ENCODE measurements at regions not wholly inside any gene's neighbourhood (a gene's known extent, or its start where the extent isn't known, plus 50 kb on each side); places are given as distances from the start of the nearest gene placed in this dataset.

DNA sequence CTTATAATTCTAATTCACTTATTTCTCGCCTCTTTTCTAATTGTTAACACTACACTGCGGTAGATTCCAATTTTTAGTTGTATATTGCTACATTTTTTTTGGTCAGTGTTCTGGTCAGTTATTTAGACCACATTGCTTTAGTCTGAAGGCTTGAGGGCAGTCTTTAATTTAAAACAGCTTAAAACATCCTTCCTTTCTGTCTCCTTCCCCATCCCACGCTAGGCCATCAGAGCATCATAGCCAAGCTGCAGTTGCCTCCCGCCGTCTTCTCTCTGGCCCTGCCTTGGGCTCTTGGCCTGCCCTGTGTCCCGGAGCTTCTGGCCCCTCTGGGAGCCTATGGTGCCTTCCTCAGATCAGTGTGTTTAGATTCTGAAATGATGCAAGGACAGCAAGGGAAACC, 52.6 kb upstream of the GLI2 start:
- no TSS peak for BruUV-seq (replicated peaks)
- no peaks in the 10 kb centered on the region for H3K9me3 Mint-ChIP-seq (ENCODE audit: low read depth, unreplicated experiment)
- DNase-seq, result no peak
- CTCF ChIA-PET, result interaction anchor here (1.1 kb wide), 1 partner anchor 43 kb away, joined by 3 read pairs; no protein-coding TSS in a partner anchor
- peaks cover 44% of the 10 kb centered on the region for H3K27me3 Mint-ChIP-seq (ENCODE audit: unreplicated experiment)
- peaks cover 11% of the 10 kb centered on the region for H3K36me3 Mint-ChIP-seq (ENCODE audit: insufficient read depth, unreplicated experiment)
- TF ChIP-seq CTCF (IDR thresholded peaks at IDR 0.05; ENCODE audit: unreplicated experiment), result no peak
- no peaks in the 10 kb centered on the region for H3K4me1 Mint-ChIP-seq (ENCODE audit: low read depth, unreplicated experiment)
- intact Hi-C loops (cut with micrococcal nuclease; ENCODE audit: unreplicated experiment), result no loop called here
- no peak overlapping the region for H3K27ac Mint-ChIP-seq (ENCODE audit: unreplicated experiment)
- H3K4me3 Mint-ChIP-seq (ENCODE audit: low read depth, unreplicated experiment), result no peak overlapping the region

DNA sequence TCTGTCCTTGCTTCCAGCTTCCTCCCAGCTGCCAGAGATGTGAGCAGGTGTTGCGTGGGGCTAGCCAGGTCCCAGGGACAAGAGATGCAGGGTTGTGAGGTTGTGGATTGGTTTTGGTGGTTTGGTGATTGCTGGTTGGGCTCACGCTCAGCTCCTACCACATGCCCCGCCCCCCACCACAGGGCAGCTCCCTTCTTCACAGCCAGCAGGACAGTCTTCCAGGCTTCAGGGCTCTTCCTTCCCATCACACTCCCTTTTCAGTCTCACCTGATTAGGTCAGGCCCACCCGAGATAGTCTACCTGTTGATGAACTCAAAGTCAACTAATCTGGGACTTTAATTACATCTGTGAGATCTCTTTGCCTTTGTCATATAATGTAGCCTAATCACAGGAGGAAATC, 52.0 kb upstream of the GLI2 start:
- Mint-ChIP-seq H3K36me3 (ENCODE audit: insufficient read depth, unreplicated experiment) (peaks cover 11% of the 10 kb centered on the region), H3K27ac (ENCODE audit: unreplicated experiment) (no peak overlapping the region), H3K27me3 (ENCODE audit: unreplicated experiment) (peaks cover 39% of the 10 kb centered on the region), H3K4me3 (ENCODE audit: low read depth, unreplicated experiment) (no peak overlapping the region), H3K4me1 (ENCODE audit: low read depth, unreplicated experiment) (no peaks in the 10 kb centered on the region), H3K9me3 (ENCODE audit: low read depth, unreplicated experiment) (no peaks in the 10 kb centered on the region)
- DNase-seq, result no peak
- CTCF ChIA-PET, result no interaction called here
- no peak for TF ChIP-seq CTCF (IDR thresholded peaks at IDR 0.05; ENCODE audit: unreplicated experiment)
- intact Hi-C loops (cut with micrococcal nuclease; ENCODE audit: unreplicated experiment), result no loop called here
- no TSS peak for BruUV-seq (replicated peaks)

GRCh38 chr2:120684289-120685065, 51.2 kb upstream of the GLI2 start:
- H3K27ac Mint-ChIP-seq (ENCODE audit: unreplicated experiment), result no peak overlapping the region
- peaks cover 39% of the 10 kb centered on the region for H3K27me3 Mint-ChIP-seq (ENCODE audit: unreplicated experiment)

More at GRCh38 chr2:120684289-120685065, 51.2 kb upstream of the GLI2 start:
- no TSS peak for BruUV-seq (replicated peaks)
- TF ChIP-seq CTCF (IDR thresholded peaks at IDR 0.05; ENCODE audit: unreplicated experiment), result no peak
- no peak for DNase-seq
- no peak overlapping the region for H3K4me3 Mint-ChIP-seq (ENCODE audit: low read depth, unreplicated experiment)
- intact Hi-C loops (cut with micrococcal nuclease; ENCODE audit: unreplicated experiment), result no loop called here
- CTCF ChIA-PET, result interaction anchor here (0.7 kb wide), 2 partner anchors 41 to 1037 kb away, joined by 3 to 6 read pairs; no protein-coding TSS in a partner anchor
- H3K4me1 Mint-ChIP-seq (ENCODE audit: low read depth, unreplicated experiment), result no peaks in the 10 kb centered on the region
- H3K9me3 Mint-ChIP-seq (ENCODE audit: low read depth, unreplicated experiment), result no peaks in the 10 kb centered on the region
- H3K36me3 Mint-ChIP-seq (ENCODE audit: insufficient read depth, unreplicated experiment), result peaks cover 11% of the 10 kb centered on the region

All from Calu3 (cell line).